ENCODE measurements at regions not wholly inside any gene's neighbourhood (a gene's known extent, or its start where the extent isn't known, plus 50 kb on each side); places are given as distances from the start of the nearest gene placed in this dataset.

DNA sequence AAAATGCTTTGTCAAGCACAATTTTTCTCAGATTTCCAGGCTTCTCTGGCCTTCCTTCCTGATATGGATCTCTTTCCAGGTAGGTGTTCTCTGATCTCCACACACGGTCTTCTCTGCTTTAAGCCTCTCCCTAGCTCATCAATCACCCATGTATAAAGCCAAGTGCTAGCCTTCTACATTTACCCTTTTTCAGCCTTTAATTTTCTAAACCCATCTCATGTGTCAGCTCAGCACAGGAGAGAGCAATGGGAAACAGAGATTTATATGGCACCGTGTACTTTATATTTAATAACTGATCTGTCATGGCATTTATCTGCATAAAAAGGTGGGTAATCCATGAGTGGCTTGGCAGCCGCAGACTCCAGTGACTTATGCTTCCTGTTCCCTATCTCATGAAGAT is 495.0 kb downstream of the RASEF start:
- ATAC-seq (ENCODE audit: insufficient read depth, low read depth) (no peak), DNase-seq (no peak)

GRCh38 chr9:82570226-82570625 is 492.7 kb downstream of the RASEF start:
- Histone ChIP-seq H3K9me3 (ENCODE audit: insufficient read depth, low read length, severe bottlenecking) (no peaks in the 10 kb centered on the region), H3K27ac (ENCODE audit: low read length) (no peak overlapping the region), H3K27me3 (ENCODE audit: insufficient read depth, low read length, poor library complexity) (no peaks in the 10 kb centered on the region), H3K4me3 (ENCODE audit: low read depth in 1 of 2, low read length in 2 of 2) (no peak overlapping the region), H3K4me2 (ENCODE audit: insufficient read depth, low read length) (no peak overlapping the region), H3K79me2 (ENCODE audit: insufficient read depth, low read length) (no peaks in the 10 kb centered on the region), H3K4me1 (ENCODE audit: insufficient read depth, low read length) (no peaks in the 10 kb centered on the region), H2AFZ (ENCODE audit: low read depth, low read length) (no peak overlapping the region), H4K20me1 (ENCODE audit: insufficient read depth, low read length) (no peaks in the 10 kb centered on the region), H3K9ac (ENCODE audit: low read depth, low read length) (no peak overlapping the region), H3K36me3 (ENCODE audit: insufficient read depth, low read length) (no peaks in the 10 kb centered on the region)
- no peak for ATAC-seq (ENCODE audit: insufficient read depth, low read depth)
- TF ChIP-seq, protein P1, sequence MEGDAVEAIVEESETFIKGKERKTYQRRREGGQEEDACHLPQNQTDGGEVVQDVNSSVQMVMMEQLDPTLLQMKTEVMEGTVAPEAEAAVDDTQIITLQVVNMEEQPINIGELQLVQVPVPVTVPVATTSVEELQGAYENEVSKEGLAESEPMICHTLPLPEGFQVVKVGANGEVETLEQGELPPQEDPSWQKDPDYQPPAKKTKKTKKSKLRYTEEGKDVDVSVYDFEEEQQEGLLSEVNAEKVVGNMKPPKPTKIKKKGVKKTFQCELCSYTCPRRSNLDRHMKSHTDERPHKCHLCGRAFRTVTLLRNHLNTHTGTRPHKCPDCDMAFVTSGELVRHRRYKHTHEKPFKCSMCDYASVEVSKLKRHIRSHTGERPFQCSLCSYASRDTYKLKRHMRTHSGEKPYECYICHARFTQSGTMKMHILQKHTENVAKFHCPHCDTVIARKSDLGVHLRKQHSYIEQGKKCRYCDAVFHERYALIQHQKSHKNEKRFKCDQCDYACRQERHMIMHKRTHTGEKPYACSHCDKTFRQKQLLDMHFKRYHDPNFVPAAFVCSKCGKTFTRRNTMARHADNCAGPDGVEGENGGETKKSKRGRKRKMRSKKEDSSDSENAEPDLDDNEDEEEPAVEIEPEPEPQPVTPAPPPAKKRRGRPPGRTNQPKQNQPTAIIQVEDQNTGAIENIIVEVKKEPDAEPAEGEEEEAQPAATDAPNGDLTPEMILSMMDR (IDR thresholded peaks at IDR 0.05; ENCODE audit: borderline replicate concordance, extremely low read depth, low read length, poor library complexity, severe bottlenecking), result no peak
- TF ChIP-seq EZH2 (IDR thresholded peaks at IDR 0.05; ENCODE audit: borderline replicate concordance, low read depth, low read length, severe bottlenecking), result no peak
- DNase-seq, result no peak

More for the DNA sequence above, 495.0 kb downstream of the RASEF start:
- no peaks in the 10 kb centered on the region for H3K27me3 ChIP-seq (ENCODE audit: insufficient read depth, low read length, poor library complexity)
- H4K20me1 ChIP-seq (ENCODE audit: insufficient read depth, low read length), result no peaks in the 10 kb centered on the region
- H3K9ac ChIP-seq (ENCODE audit: low read depth, low read length), result no peak overlapping the region
- no peak overlapping the region for H2AFZ ChIP-seq (ENCODE audit: low read depth, low read length)
- no peaks in the 10 kb centered on the region for H3K4me1 ChIP-seq (ENCODE audit: insufficient read depth, low read length)
- H3K4me3 ChIP-seq (ENCODE audit: low read depth in 1 of 2, low read length in 2 of 2), result no peak overlapping the region
- H3K9me3 ChIP-seq (ENCODE audit: insufficient read depth, low read length, severe bottlenecking), result no peaks in the 10 kb centered on the region
- TF ChIP-seq, protein P1 (IDR thresholded peaks at IDR 0.05; ENCODE audit: borderline replicate concordance, extremely low read depth, low read length, poor library complexity, severe bottlenecking), result no peak
- no peak for TF ChIP-seq EZH2 (IDR thresholded peaks at IDR 0.05; ENCODE audit: borderline replicate concordance, low read depth, low read length, severe bottlenecking)
- H3K27ac ChIP-seq (ENCODE audit: low read length), result no peak overlapping the region
- H3K36me3 ChIP-seq (ENCODE audit: insufficient read depth, low read length), result no peaks in the 10 kb centered on the region
- no peak overlapping the region for H3K4me2 ChIP-seq (ENCODE audit: insufficient read depth, low read length)
- no peaks in the 10 kb centered on the region for H3K79me2 ChIP-seq (ENCODE audit: insufficient read depth, low read length)

GRCh38 chr9:82571540-82571939 is 491.4 kb downstream of the RASEF start:
- no peak for DNase-seq
- no peaks in the 10 kb centered on the region for H3K36me3 ChIP-seq (ENCODE audit: insufficient read depth, low read length)
- no peaks in the 10 kb centered on the region for H3K79me2 ChIP-seq (ENCODE audit: insufficient read depth, low read length)
- no peak for TF ChIP-seq EZH2 (IDR thresholded peaks at IDR 0.05; ENCODE audit: borderline replicate concordance, low read depth, low read length, severe bottlenecking)
- TF ChIP-seq, protein P1 (IDR thresholded peaks at IDR 0.05; ENCODE audit: borderline replicate concordance, extremely low read depth, low read length, poor library complexity, severe bottlenecking), result no peak
- no peak overlapping the region for H3K4me3 ChIP-seq (ENCODE audit: low read depth in 1 of 2, low read length in 2 of 2)
- no peak overlapping the region for H3K4me2 ChIP-seq (ENCODE audit: insufficient read depth, low read length)
- H3K4me1 ChIP-seq (ENCODE audit: insufficient read depth, low read length), result no peaks in the 10 kb centered on the region
- H2AFZ ChIP-seq (ENCODE audit: low read depth, low read length), result no peak overlapping the region
- ATAC-seq (ENCODE audit: insufficient read depth, low read depth), result no peak
- no peak overlapping the region for H3K27ac ChIP-seq (ENCODE audit: low read length)
- no peaks in the 10 kb centered on the region for H3K27me3 ChIP-seq (ENCODE audit: insufficient read depth, low read length, poor library complexity)
- no peak overlapping the region for H3K9ac ChIP-seq (ENCODE audit: low read depth, low read length)
- no peaks in the 10 kb centered on the region for H4K20me1 ChIP-seq (ENCODE audit: insufficient read depth, low read length)
- H3K9me3 ChIP-seq (ENCODE audit: insufficient read depth, low read length, severe bottlenecking), result no peaks in the 10 kb centered on the region

- no peak for DNase-seq
- Histone ChIP-seq H3K79me2 (ENCODE audit: insufficient read depth, low read length) (no peaks in the 10 kb centered on the region), H2AFZ (ENCODE audit: low read depth, low read length) (no peak overlapping the region), H3K36me3 (ENCODE audit: insufficient read depth, low read length) (no peaks in the 10 kb centered on the region), H3K4me1 (ENCODE audit: insufficient read depth, low read length) (no peaks in the 10 kb centered on the region), H3K4me3 (ENCODE audit: low read depth in 1 of 2, low read length in 2 of 2) (no peak overlapping the region), H3K9ac (ENCODE audit: low read depth, low read length) (no peak overlapping the region), H3K4me2 (ENCODE audit: insufficient read depth, low read length) (no peak overlapping the region), H3K27me3 (ENCODE audit: insufficient read depth, low read length, poor library complexity) (no peaks in the 10 kb centered on the region), H4K20me1 (ENCODE audit: insufficient read depth, low read length) (no peaks in the 10 kb centered on the region), H3K27ac (ENCODE audit: low read length) (no peak overlapping the region), H3K9me3 (ENCODE audit: insufficient read depth, low read length, severe bottlenecking) (no peaks in the 10 kb centered on the region)
- ATAC-seq (ENCODE audit: insufficient read depth, low read depth), result no peak
- no peak for TF ChIP-seq EZH2 (IDR thresholded peaks at IDR 0.05; ENCODE audit: borderline replicate concordance, low read depth, low read length, severe bottlenecking)
- TF ChIP-seq, protein P1 (IDR thresholded peaks at IDR 0.05; ENCODE audit: borderline replicate concordance, extremely low read depth, low read length, poor library complexity, severe bottlenecking), result no peak
Observed at GRCh38 chr9:82572146-82572545, 490.8 kb downstream of the RASEF start.
